Thyroid gland (tissue), 4 donors: ENCODE measurements at regions not wholly inside any gene's neighbourhood (a gene's known extent, or its start where the extent isn't known, plus 50 kb on each side); places are given as distances from the start of the nearest gene placed in this dataset.

Experiments
- DNase-seq, 2 donors: peaks; one replicate each; pipeline ENCODE4 v3.0.0-alpha.2; 2019
- H3K27ac ChIP-seq, 3 donors: fragments of 200-600 bp; sonication (generic); 1 replicate in 2 of 3; 2 replicates in 1 of 3; pipeline ENCODE4 v1.5.1; 2016 to 2019; ENCODE audit warnings: mild to moderate bottlenecking in 1 of 3, moderate library complexity in 1 of 3
- H3K27me3 ChIP-seq: fragments of 200-600 bp; sonication (generic); one replicate; pipeline ENCODE4 v1.5.1; 2019
- H3K36me3 ChIP-seq, 2 donors: fragments of 200-600 bp; sonication (generic); one replicate each; pipeline ENCODE4 v1.5.1; 2016 to 2019
- H3K4me1 ChIP-seq, 2 donors: fragments of 200-600 bp; sonication (generic); one replicate each; pipeline ENCODE4 v1.5.1; 2017 to 2019
- H3K4me3 ChIP-seq, 3 donors: fragments of 200-600 bp; sonication (generic); replicated peaks in 1 of 3; 1 replicate in 2 of 3; 2 replicates in 1 of 3; pipeline ENCODE4 v1.5.1; 2016; ENCODE audit warnings: mild to moderate bottlenecking in 1 of 3
- H3K9me3 ChIP-seq: fragments of 200-600 bp; sonication (generic); one replicate; pipeline ENCODE4 v1.5.1; 2017
- CTCF ChIP-seq, 6 experiments: fragments of 200-600 bp in 3 of 6; fragments of 450-650 bp in 3 of 6; sonication (generic) in 3 of 6; IDR thresholded peaks; one replicate each; pipeline ENCODE4 v1.5.1; 2016 to 2019; ENCODE audit warnings: antibody characterized with exemption in 6 of 6, mild to moderate bottlenecking in 2 of 6, inconsistent platforms in 1 of 6, moderate library complexity in 1 of 6
- POLR2A ChIP-seq, 2 donors: fragments of 450-650 bp; IDR thresholded peaks; one replicate each; pipeline ENCODE4 v1.6.1; 2017; ENCODE audit warnings: antibody characterized with exemption in 2 of 2, mild to moderate bottlenecking in 2 of 2, moderate library complexity in 1 of 2
- WGBS, 2 donors: methylation state at CpG; one replicate each; pipeline ENCODE4 v1.1.5; 2017; 5-methylcytosine and 5-hydroxymethylcytosine counted together
- intact Hi-C: fragments of 100-400 bp; cut with DNase I; formaldehyde crosslinking; loops from one replicate; pipeline ENCODE4 v1.15.1; 2023

- intact Hi-C loops, result no loop called here
- no peak for TF ChIP-seq CTCF (IDR thresholded peaks at IDR 0.05)
- no peak for TF ChIP-seq POLR2A (IDR thresholded peaks at IDR 0.05)
- DNase-seq, result no peak
Measured at GRCh38 chr2:52518678-52519077, 1248.9 kb upstream of the CHAC2 start.

GRCh38 chr2:52512760-52513159 lies 1254.8 kb upstream of the CHAC2 start:
- Histone ChIP-seq H3K27me3 (no peaks in the 10 kb centered on the region), H3K4me3 (no peak overlapping the region), H3K27ac (no peak overlapping the region), H3K4me1 (no peaks in the 10 kb centered on the region), H3K36me3 (no peaks in the 10 kb centered on the region), H3K9me3 (no peaks in the 10 kb centered on the region)
- TF ChIP-seq POLR2A (IDR thresholded peaks at IDR 0.05) (no peak), CTCF (IDR thresholded peaks at IDR 0.05) (no peak)
- intact Hi-C loops, result no loop called here
- 90 to 91% methylated on average over 5 of the region's 5 CpGs for WGBS, 2 donors
- DNase-seq, result no peak

More at GRCh38 chr2:52518678-52519077, 1248.9 kb upstream of the CHAC2 start:
- Histone ChIP-seq H3K27me3 (no peaks in the 10 kb centered on the region), H3K36me3 (no peaks in the 10 kb centered on the region), H3K9me3 (no peaks in the 10 kb centered on the region), H3K4me1 (no peaks in the 10 kb centered on the region), H3K27ac (no peak overlapping the region), H3K4me3 (no peak overlapping the region)

GRCh38 chr2:52510432-52510831 lies 1257.2 kb upstream of the CHAC2 start:
- DNase-seq, result no peak
- Histone ChIP-seq H3K27me3 (no peaks in the 10 kb centered on the region), H3K27ac (no peak overlapping the region), H3K36me3 (no peaks in the 10 kb centered on the region), H3K9me3 (no peaks in the 10 kb centered on the region), H3K4me3 (no peak overlapping the region), H3K4me1 (no peaks in the 10 kb centered on the region)
- WGBS, 2 donors, result 90 to 91% methylated on average over 1 of the region's 1 CpG
- intact Hi-C loops, result no loop called here
- no peak for TF ChIP-seq CTCF (IDR thresholded peaks at IDR 0.05)
- no peak for TF ChIP-seq POLR2A (IDR thresholded peaks at IDR 0.05)

- Histone ChIP-seq H3K36me3 (no peaks in the 10 kb centered on the region), H3K9me3 (no peaks in the 10 kb centered on the region), H3K27me3 (no peaks in the 10 kb centered on the region), H3K27ac (no peak overlapping the region), H3K4me3 (no peak overlapping the region), H3K4me1 (no peaks in the 10 kb centered on the region)
- DNase-seq, result no peak
- no peak for TF ChIP-seq CTCF (IDR thresholded peaks at IDR 0.05)
- TF ChIP-seq POLR2A (IDR thresholded peaks at IDR 0.05), result no peak
- 89 to 90% methylated on average over 2 of the region's 2 CpGs for WGBS, 2 donors
- intact Hi-C loops, result no loop called here
Measured at GRCh38 chr2:52502476-52502860, 1265.1 kb upstream of the CHAC2 start.

GRCh38 chr2:52501715-52502475 lies 1265.7 kb upstream of the CHAC2 start:
- 63 to 64% methylated on average over 2 of the region's 2 CpGs for WGBS, 2 donors
- no peaks in the 10 kb centered on the region for H3K27me3 ChIP-seq
- TF ChIP-seq CTCF (IDR thresholded peaks at IDR 0.05), result no peak
- no peak for TF ChIP-seq POLR2A (IDR thresholded peaks at IDR 0.05)
- no peaks in the 10 kb centered on the region for H3K4me1 ChIP-seq
- intact Hi-C loops, result no loop called here
- no peak overlapping the region for H3K4me3 ChIP-seq
- no peaks in the 10 kb centered on the region for H3K36me3 ChIP-seq
- DNase-seq, result no peak
- H3K27ac ChIP-seq, result no peak overlapping the region
- H3K9me3 ChIP-seq, result no peaks in the 10 kb centered on the region
